ENCODE measurements at regions not wholly inside any gene's neighbourhood (a gene's known extent, or its start where the extent isn't known, plus 50 kb on each side); places are given as distances from the start of the nearest gene placed in this dataset.

GRCh38 chr4:60562334-60562733 is 637.8 kb upstream of the ADGRL3 start:
- no peak for DNase-seq

- DNase-seq, result no peak
Observed at GRCh38 chr4:60565558-60565957, 634.6 kb upstream of the ADGRL3 start.

- DNase-seq, result no peak
Observed at GRCh38 chr4:60575336-60575735, 624.8 kb upstream of the ADGRL3 start.

GRCh38 chr4:60579335-60579734 is 620.8 kb upstream of the ADGRL3 start:
- no peak for DNase-seq

GRCh38 chr4:60581919-60582536 is 618.1 kb upstream of the ADGRL3 start:
- no peak for DNase-seq

- no peak for DNase-seq
Observed at GRCh38 chr4:60588556-60588955, 611.6 kb upstream of the ADGRL3 start.

GRCh38 chr4:60589425-60589824 is 610.7 kb upstream of the ADGRL3 start:
- DNase-seq, result no peak

GRCh38 chr4:60590116-60590515 is 610.0 kb upstream of the ADGRL3 start:
- no peak for DNase-seq

- DNase-seq, result no peak
Observed at GRCh38 chr4:60605646-60606354, 594.3 kb upstream of the ADGRL3 start.

GRCh38 chr4:60611762-60612496 is 588.2 kb upstream of the ADGRL3 start:
- no peak for DNase-seq

- DNase-seq, result no peak
Observed at GRCh38 chr4:60617731-60618130, 582.4 kb upstream of the ADGRL3 start.

GRCh38 chr4:60619531-60620305 is 580.4 kb upstream of the ADGRL3 start:
- DNase-seq, result no peak

- DNase-seq, result no peak
Observed at GRCh38 chr4:60637976-60638375, 562.1 kb upstream of the ADGRL3 start.

GRCh38 chr4:60648774-60649173 is 551.4 kb upstream of the ADGRL3 start:
- no peak for DNase-seq

- DNase-seq, result no peak
Observed at GRCh38 chr4:60652933-60653332, 547.2 kb upstream of the ADGRL3 start.

- DNase-seq, result no peak
Observed at GRCh38 chr4:60655356-60655755, 544.8 kb upstream of the ADGRL3 start.

- DNase-seq, result no peak
Observed at GRCh38 chr4:60656171-60656570, 544.0 kb upstream of the ADGRL3 start.

- DNase-seq, result no peak
Observed at GRCh38 chr4:60657041-60657440, 543.1 kb upstream of the ADGRL3 start.

- no peak for DNase-seq
Observed at GRCh38 chr4:60657807-60658206, 542.3 kb upstream of the ADGRL3 start.

- DNase-seq, result no peak
Observed at GRCh38 chr4:60663769-60664168, 536.4 kb upstream of the ADGRL3 start.

- no peak for DNase-seq
Observed at GRCh38 chr4:60682901-60683300, 517.2 kb upstream of the ADGRL3 start.

- DNase-seq, result no peak
Observed at GRCh38 chr4:60683357-60683756, 516.8 kb upstream of the ADGRL3 start.

- DNase-seq, result no peak
Observed at GRCh38 chr4:60683973-60684372, 516.2 kb upstream of the ADGRL3 start.

Measured in hematopoietic multipotent progenitor cell treated with erythropoietin and hydrocortisone succinate and interleukin-3 and kit ligand, for 8 days (in vitro differentiated cells).